HG03469 (cell line): ENCODE measurements at regions not wholly inside any gene's neighbourhood (a gene's known extent, or its start where the extent isn't known, plus 50 kb on each side); places are given as distances from the start of the nearest gene placed in this dataset.

Source experiments
- ATAC-seq: cut with Tn5 transposase; IDR thresholded peaks from one replicate; pipeline ENCODE4 v1.9.1; 2021; ENCODE audit warnings: mild to moderate bottlenecking, moderate library complexity, moderate number of reproducible peaks; ENCODE audit not compliant: unreplicated experiment

GRCh38 chr7:12741951-12742575, 54.6 kb downstream of the ARL4A start:
- ATAC-seq: no peak

GRCh38 chr7:12746211-12746610, 58.8 kb downstream of the ARL4A start:
- no peak for ATAC-seq

GRCh38 chr7:12747687-12748306, 60.4 kb downstream of the ARL4A start:
- ATAC-seq: no peak

GRCh38 chr7:12749069-12749468, 61.6 kb downstream of the ARL4A start:
- ATAC-seq: no peak

- ATAC-seq: no peak
These were observed 62.3 kb downstream of the ARL4A start for GRCh38 chr7:12749746-12750145.

GRCh38 chr7:12751764-12752163, 64.3 kb downstream of the ARL4A start:
- no peak for ATAC-seq

GRCh38 chr7:12754179-12754578, 66.7 kb downstream of the ARL4A start:
- ATAC-seq: no peak

- no peak for ATAC-seq
These were observed 69.4 kb downstream of the ARL4A start for GRCh38 chr7:12756821-12757220.

- no peak for ATAC-seq
These were observed 70.0 kb downstream of the ARL4A start for GRCh38 chr7:12757443-12757842.

GRCh38 chr7:12759151-12759550, 71.7 kb downstream of the ARL4A start:
- ATAC-seq: no peak

GRCh38 chr7:12761111-12761510, 73.7 kb downstream of the ARL4A start:
- ATAC-seq: no peak

GRCh38 chr7:12761691-12762090, 74.3 kb downstream of the ARL4A start:
- no peak for ATAC-seq

GRCh38 chr7:12764458-12764891, 77.0 kb downstream of the ARL4A start:
- no peak for ATAC-seq

GRCh38 chr7:12765431-12766100, 78.1 kb downstream of the ARL4A start:
- ATAC-seq: no peak

- ATAC-seq: no peak
These were observed 79.0 kb downstream of the ARL4A start for GRCh38 chr7:12766416-12766815.

- no peak for ATAC-seq
These were observed 81.5 kb downstream of the ARL4A start for GRCh38 chr7:12768948-12769347.

GRCh38 chr7:12769444-12769843, 82.0 kb downstream of the ARL4A start:
- no peak for ATAC-seq

- no peak for ATAC-seq
These were observed 83.0 kb downstream of the ARL4A start for GRCh38 chr7:12770227-12770975.

- no peak for ATAC-seq
These were observed 84.0 kb downstream of the ARL4A start for GRCh38 chr7:12771378-12771877.

GRCh38 chr7:12772768-12773167, 85.3 kb downstream of the ARL4A start:
- ATAC-seq: no peak

GRCh38 chr7:12777257-12777656, 89.8 kb downstream of the ARL4A start:
- ATAC-seq: no peak
